ENCODE measurements at regions not wholly inside any gene's neighbourhood (a gene's known extent, or its start where the extent isn't known, plus 50 kb on each side); places are given as distances from the start of the nearest gene placed in this dataset.

DNA sequence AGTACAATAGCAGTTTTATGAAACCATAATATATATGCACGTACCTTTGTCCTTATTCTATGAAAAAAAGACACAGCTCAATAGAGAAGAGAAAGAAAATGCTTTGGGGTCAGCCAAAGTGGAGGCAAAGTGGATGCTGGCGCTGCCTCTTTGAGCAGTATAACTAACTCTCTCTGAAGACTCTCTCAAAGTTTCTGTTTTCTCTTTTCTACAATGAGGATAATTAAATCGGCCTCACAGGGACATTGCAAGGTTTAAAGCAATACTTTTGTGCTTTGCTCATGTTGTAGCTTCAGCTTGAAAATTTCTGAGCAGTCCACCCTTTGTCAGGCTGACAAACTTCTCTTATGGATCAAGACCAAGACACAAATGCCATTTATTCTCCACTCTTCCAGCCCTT, 455.1 kb upstream of the MPDZ start:
- TF ChIP-seq, protein P1, sequence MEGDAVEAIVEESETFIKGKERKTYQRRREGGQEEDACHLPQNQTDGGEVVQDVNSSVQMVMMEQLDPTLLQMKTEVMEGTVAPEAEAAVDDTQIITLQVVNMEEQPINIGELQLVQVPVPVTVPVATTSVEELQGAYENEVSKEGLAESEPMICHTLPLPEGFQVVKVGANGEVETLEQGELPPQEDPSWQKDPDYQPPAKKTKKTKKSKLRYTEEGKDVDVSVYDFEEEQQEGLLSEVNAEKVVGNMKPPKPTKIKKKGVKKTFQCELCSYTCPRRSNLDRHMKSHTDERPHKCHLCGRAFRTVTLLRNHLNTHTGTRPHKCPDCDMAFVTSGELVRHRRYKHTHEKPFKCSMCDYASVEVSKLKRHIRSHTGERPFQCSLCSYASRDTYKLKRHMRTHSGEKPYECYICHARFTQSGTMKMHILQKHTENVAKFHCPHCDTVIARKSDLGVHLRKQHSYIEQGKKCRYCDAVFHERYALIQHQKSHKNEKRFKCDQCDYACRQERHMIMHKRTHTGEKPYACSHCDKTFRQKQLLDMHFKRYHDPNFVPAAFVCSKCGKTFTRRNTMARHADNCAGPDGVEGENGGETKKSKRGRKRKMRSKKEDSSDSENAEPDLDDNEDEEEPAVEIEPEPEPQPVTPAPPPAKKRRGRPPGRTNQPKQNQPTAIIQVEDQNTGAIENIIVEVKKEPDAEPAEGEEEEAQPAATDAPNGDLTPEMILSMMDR (IDR thresholded peaks at IDR 0.05; ENCODE audit: low read length): no peak
- no peak for TF ChIP-seq EZH2 (IDR thresholded peaks at IDR 0.05; ENCODE audit: borderline replicate concordance, low read length)
